H1 (cell line): ENCODE measurements at regions not wholly inside any gene's neighbourhood (a gene's known extent, or its start where the extent isn't known, plus 50 kb on each side); places are given as distances from the start of the nearest gene placed in this dataset.

ENCODE experiments used
- CTCF ChIA-PET: fragments of 300-600 bp; sonication (Branson Sonifier 250); formaldehyde crosslinking; loops from one replicate; lab custom pipeline; 2021; ENCODE audit not compliant: partially characterized antibody; lab: Charles Lee
- POLR2A ChIA-PET: fragments of 300-600 bp; sonication (Branson Sonifier 250); formaldehyde crosslinking; loops from one replicate; lab custom pipeline; 2021; ENCODE audit warnings: inconsistent platforms; ENCODE audit not compliant: partially characterized antibody; lab: Charles Lee
- DNase-seq, 2 experiments: peaks; one replicate each; pipeline versions ENCODE4 v3.0.0 to v3.0.0-alpha.2; 2010 to 2022; ENCODE audit warnings: low spot score in 2 of 2, low read depth in 1 of 2, mixed read lengths in 1 of 2
- FAIRE-seq: peaks from 2 replicates; lab custom pipeline; 2011; peaks lifted over from hg19 to GRCh38; lab: Jason Lieb, UNC
- H2AFZ ChIP-seq: 2 replicates; pipeline ENCODE4 v1.8.1; 2012; ENCODE audit warnings: low read length, inconsistent platforms
- H2AK5ac ChIP-seq: 2 replicates; pipeline ENCODE4 v1.6.1; 2013; ENCODE audit warnings: low read depth, low read length
- H2BK120ac ChIP-seq: replicated peaks from 2 replicates; pipeline ENCODE3; 2013; ENCODE audit warnings: low read depth, low read length, inconsistent platforms
- H2BK12ac ChIP-seq: 2 replicates; pipeline ENCODE4 v1.6.1; 2013; ENCODE audit warnings: low read depth, low read length
- H2BK15ac ChIP-seq: 2 replicates; pipeline ENCODE4 v1.6.1; 2013; ENCODE audit warnings: low read length
- H2BK20ac ChIP-seq: 2 replicates; pipeline ENCODE4 v1.6.1; 2013; ENCODE audit warnings: low read length
- H2BK5ac ChIP-seq: 2 replicates; pipeline ENCODE4 v1.6.1; 2013; ENCODE audit warnings: low read depth, low read length
- H3K14ac ChIP-seq: 2 replicates; pipeline ENCODE4 v1.6.1; 2013; ENCODE audit warnings: inconsistent platforms; ENCODE audit not compliant: insufficient read length
- H3K18ac ChIP-seq: 2 replicates; pipeline ENCODE4 v1.6.1; 2013; ENCODE audit warnings: low read length; ENCODE audit errors: extremely low read depth
- H3K23ac ChIP-seq: 2 replicates; pipeline ENCODE4 v1.6.1; 2013; ENCODE audit warnings: inconsistent platforms; ENCODE audit not compliant: insufficient read length
- H3K23me2 ChIP-seq: 2 replicates; pipeline ENCODE4 v1.6.1; 2013; ENCODE audit warnings: low read depth, low read length
- H3K27ac ChIP-seq: 2 replicates; pipeline ENCODE4 v1.6.1; 2011; ENCODE audit warnings: low read depth, low read length, inconsistent platforms
- H3K27me3 ChIP-seq, 4 experiments: replicated peaks in 1 of 4; 1 replicate in 1 of 4; 2 replicates in 3 of 4; pipeline versions ENCODE4 v1.6.1 to v1.8.1; 2011 to 2013; ENCODE audit warnings: low read length in 3 of 4, mild to moderate bottlenecking in 3 of 4, inconsistent platforms in 2 of 4, mixed read lengths in 2 of 4, moderate library complexity in 1 of 4; ENCODE audit not compliant: control insufficient read depth in 3 of 4, insufficient read depth in 3 of 4; ENCODE audit errors: extremely low read depth in 1 of 4
- H3K36me3 ChIP-seq, 4 experiments: 2 replicates each; pipeline versions ENCODE4 v1.6.1 to v1.8.1; 2011 to 2013; ENCODE audit warnings: mild to moderate bottlenecking in 4 of 4, low read length in 3 of 4, moderate library complexity in 2 of 4, control low read depth in 1 of 4, inconsistent platforms in 1 of 4; ENCODE audit not compliant: insufficient read depth in 4 of 4, control insufficient read depth in 2 of 4
- H3K4ac ChIP-seq: replicated peaks from 2 replicates; pipeline ENCODE3; 2013; ENCODE audit warnings: low read length, low read depth, mixed read lengths, inconsistent platforms; ENCODE audit not compliant: insufficient read length
- H3K4me1 ChIP-seq, 4 experiments: replicated peaks in 1 of 4; 1 replicate in 1 of 4; 2 replicates in 3 of 4; pipeline versions ENCODE4 v1.6.1 to v1.8.1; 2011 to 2013; ENCODE audit warnings: low read length in 3 of 4, inconsistent platforms in 2 of 4, mixed read lengths in 1 of 4; ENCODE audit not compliant: insufficient read depth in 4 of 4, control insufficient read depth in 3 of 4
- H3K4me2 ChIP-seq, 2 experiments: 2 replicates each; pipeline versions ENCODE4 v1.6.1 to v1.8.1; 2011 to 2013; ENCODE audit warnings: low read depth in 2 of 2, low read length in 2 of 2, control low read depth in 1 of 2, inconsistent platforms in 1 of 2, mild to moderate bottlenecking in 1 of 2; ENCODE audit not compliant: insufficient read depth in 1 of 2
- H3K4me3 ChIP-seq, 4 experiments: fragments of 200-600, 300-600 bp in 1 of 4; sonication (generic), shearing (Covaris generic), sonication (Bioruptor Twin) in 1 of 4; 2 replicates each; pipeline versions ENCODE4 v1.5.1 to v1.8.1; 2011 to 2016; ENCODE audit warnings: low read length in 4 of 4, low read depth in 3 of 4, control low read depth in 2 of 4, inconsistent platforms in 2 of 4, mild to moderate bottlenecking in 2 of 4, mixed read lengths in 1 of 4, moderate library complexity in 1 of 4; ENCODE audit not compliant: insufficient read depth in 2 of 4; ENCODE audit errors: extremely low read depth in 1 of 4
- H3K56ac ChIP-seq: replicated peaks from 2 replicates; pipeline ENCODE3; 2013; ENCODE audit warnings: low read depth, mild to moderate bottlenecking, mixed read lengths, low read length, inconsistent platforms; ENCODE audit not compliant: insufficient read length
- H3K79me1 ChIP-seq: 2 replicates; pipeline ENCODE4 v1.6.1; 2013; ENCODE audit warnings: low read depth, low read length, control low read depth
- H3K79me2 ChIP-seq, 2 experiments: 2 replicates each; pipeline versions ENCODE4 v1.6.1 to v1.8.1; 2012 to 2013; ENCODE audit warnings: low read length in 2 of 2, mild to moderate bottlenecking in 2 of 2, inconsistent platforms in 1 of 2; ENCODE audit not compliant: insufficient read depth in 2 of 2, control insufficient read depth in 1 of 2
- H3K9ac ChIP-seq, 4 experiments: replicated peaks in 1 of 4; 1 replicate in 1 of 4; 2 replicates in 3 of 4; pipeline versions ENCODE4 v1.6.1 to v1.8.1; 2011 to 2013; ENCODE audit warnings: low read depth in 3 of 4, low read length in 3 of 4, control low read depth in 2 of 4, mild to moderate bottlenecking in 2 of 4, moderate library complexity in 2 of 4, inconsistent platforms in 1 of 4; ENCODE audit errors: extremely low read depth in 1 of 4
- H3K9me3 ChIP-seq, 2 experiments: 2 replicates each; pipeline versions ENCODE4 v1.6.1 to v1.8.1; 2012 to 2013; ENCODE audit warnings: mild to moderate bottlenecking in 2 of 2, moderate library complexity in 2 of 2, control low read depth in 1 of 2, inconsistent platforms in 1 of 2, low read depth in 1 of 2, low read length in 1 of 2, mixed read lengths in 1 of 2; ENCODE audit not compliant: insufficient read depth in 2 of 2
- H4K20me1 ChIP-seq, 2 experiments: replicated peaks in 1 of 2; 2 replicates each; pipeline versions ENCODE3 to v1.8.1; 2011 to 2013; ENCODE audit warnings: inconsistent platforms in 2 of 2, low read length in 2 of 2, mild to moderate bottlenecking in 1 of 2; ENCODE audit not compliant: insufficient read depth in 2 of 2, control insufficient read depth in 1 of 2
- H4K5ac ChIP-seq: 2 replicates; pipeline ENCODE4 v1.6.1; 2013; ENCODE audit warnings: low read length, low read depth, mixed read lengths, inconsistent platforms; ENCODE audit not compliant: insufficient read length
- H4K8ac ChIP-seq: 2 replicates; pipeline ENCODE4 v1.8.0; 2013; ENCODE audit warnings: mild to moderate bottlenecking, moderate library complexity, low read length, inconsistent platforms; ENCODE audit not compliant: insufficient read depth; ENCODE audit errors: extremely low read depth
- H4K91ac ChIP-seq: replicated peaks from 2 replicates; pipeline ENCODE3; 2013; ENCODE audit warnings: low read length, mixed read lengths, inconsistent platforms; ENCODE audit not compliant: insufficient read length
- CTCF ChIP-seq, 3 experiments: IDR thresholded peaks; 1 replicate in 2 of 3; 2 replicates in 1 of 3; pipeline versions ENCODE4 v1.5.1 to v1.6.1; 2011; ENCODE audit warnings: low read length in 3 of 3, mild to moderate bottlenecking in 3 of 3, inconsistent platforms in 2 of 3, low read depth in 1 of 3, moderate library complexity in 1 of 3; ENCODE audit not compliant: insufficient read depth in 1 of 3; ENCODE audit errors: control extremely low read depth in 1 of 3
- SP4 ChIP-seq: IDR thresholded peaks from 2 replicates; pipeline ENCODE4 v1.6.1; 2012; ENCODE audit warnings: low read length, inconsistent platforms
- TAF1 ChIP-seq: IDR thresholded peaks from 2 replicates; pipeline ENCODE4 v1.6.1; 2011; ENCODE audit warnings: mild to moderate bottlenecking, low read depth, low read length
- WGBS, 2 experiments: shearing (Covaris generic) in 1 of 2; methylation state at CpG; one replicate each; pipeline versions ENCODE4 v1.1.6 to v1.1.7; 2013 to 2015; ENCODE audit warnings: low lambda C conversion rate in 2 of 2, mixed read lengths in 2 of 2, inconsistent platforms in 1 of 2, low coverage in 1 of 2, missing lambda C conversion rate in 1 of 2; ENCODE audit not compliant: insufficient replicate concordance in 2 of 2, insufficient coverage in 1 of 2, insufficient read length in 1 of 2; ENCODE audit errors: extremely low coverage in 1 of 2, missing lambda C conversion rate in 1 of 2; 5-methylcytosine and 5-hydroxymethylcytosine counted together

DNA sequence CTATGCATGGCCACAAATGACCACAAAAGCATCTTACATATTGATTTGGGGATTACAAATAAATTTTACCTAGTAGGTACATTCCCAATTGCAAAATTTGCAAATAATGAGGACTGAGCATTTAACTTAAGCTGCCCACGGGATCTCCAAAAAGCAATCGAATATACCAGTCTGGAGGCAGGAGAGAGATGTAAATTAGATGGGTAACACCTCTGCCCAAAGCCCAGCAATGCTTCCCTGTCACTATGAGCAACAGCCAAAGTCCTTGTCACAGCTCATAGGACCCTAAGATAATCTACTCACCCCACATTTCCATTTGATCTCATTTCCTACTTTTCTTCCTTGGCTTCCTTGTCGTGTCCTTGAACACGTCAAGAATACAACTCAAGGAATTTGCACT, 172.2 kb downstream of the SUCLG1 start:
- CTCF ChIA-PET = no interaction called here
- H2BK120ac ChIP-seq = no peak overlapping the region

More for the DNA sequence above, 172.2 kb downstream of the SUCLG1 start:
- no peak for DNase-seq
- Histone ChIP-seq H3K79me1 (no peaks in the 10 kb centered on the region), H2BK15ac (no peak overlapping the region), H3K79me2 (no peaks in the 10 kb centered on the region), H3K4me1 (no peaks in the 10 kb centered on the region), H3K14ac (no peak overlapping the region), H2BK12ac (no peak overlapping the region), H4K91ac (no peak overlapping the region), H3K9ac (no peak overlapping the region), H3K27ac (no peak overlapping the region), H2BK5ac (no peak overlapping the region), H3K36me3 (no peaks in the 10 kb centered on the region), H3K4me2 (no peak overlapping the region), H3K4ac (no peak overlapping the region), H2AK5ac (no peak overlapping the region), H2AFZ (no peak overlapping the region), H3K56ac (no peak overlapping the region), H3K23ac (no peak overlapping the region), H4K20me1 (no peaks in the 10 kb centered on the region), H3K4me3 (no peak overlapping the region), H3K18ac (no peak overlapping the region), H4K5ac (no peak overlapping the region), H2BK20ac (no peak overlapping the region), H3K9me3 (peaks cover 0 to 3% of the 10 kb centered on the region in 2 experiments; a peak in 1 of 4 replicates), H3K27me3 (no peaks in the 10 kb centered on the region), H4K8ac (no peak overlapping the region), H3K23me2 (no peaks in the 10 kb centered on the region)
- no peak for FAIRE-seq
- TF ChIP-seq TAF1 (no peak), CTCF (IDR thresholded peaks at IDR 0.05; ENCODE audit: control extremely low read depth in 1 of 3, insufficient read depth in 1 of 3, low read depth in 1 of 3, low read length in 3 of 3) (no peak), SP4 (no peak)
- 95% methylated on average over 4 of the region's 4 CpGs; no CpG with 5 or more reads in 1 of the 2 experiments for WGBS, 2 experiments
- POLR2A ChIA-PET = interaction anchor here (1.0 kb wide), 1 partner anchor 10 kb away, joined by 3 read pairs; no protein-coding TSS in a partner anchor
